ENCODE measurements at regions not wholly inside any gene's neighbourhood (a gene's known extent, or its start where the extent isn't known, plus 50 kb on each side); places are given as distances from the start of the nearest gene placed in this dataset.
"Not testable (repeated sequence)": the region's sequence is repeated elsewhere in the genome, so short reads cannot be mapped to it uniquely, and the experiment has no call there.

- no peak for DNase-seq
Measured at GRCh38 chr2:33709951-33710350, 110.9 kb upstream of the FAM98A start.

GRCh38 chr2:33707312-33707711 is 108.2 kb upstream of the FAM98A start:
- no peak for DNase-seq

GRCh38 chr2:33706410-33706809 is 107.3 kb upstream of the FAM98A start:
- DNase-seq: no peak

GRCh38 chr2:33704406-33704855 is 105.3 kb upstream of the FAM98A start:
- no peak for DNase-seq

GRCh38 chr2:33696234-33696633 is 97.1 kb upstream of the FAM98A start:
- no peak for DNase-seq

GRCh38 chr2:33694904-33695303 is 95.8 kb upstream of the FAM98A start:
- DNase-seq: no peak

- not testable (repeated sequence) for DNase-seq
Measured at GRCh38 chr2:33690686-33691085, 91.6 kb upstream of the FAM98A start.

GRCh38 chr2:33681364-33681757 is 82.3 kb upstream of the FAM98A start:
- no peak for DNase-seq

- DNase-seq: no peak
Measured at GRCh38 chr2:33680644-33681363, 81.7 kb upstream of the FAM98A start.

GRCh38 chr2:33678436-33678835 is 79.3 kb upstream of the FAM98A start:
- no peak for DNase-seq

- no peak for DNase-seq
Measured at GRCh38 chr2:33673937-33674336, 74.8 kb upstream of the FAM98A start.

GRCh38 chr2:33672896-33673295 is 73.8 kb upstream of the FAM98A start:
- DNase-seq: no peak

GRCh38 chr2:33672389-33672788 is 73.3 kb upstream of the FAM98A start:
- DNase-seq: no peak

GRCh38 chr2:33671198-33671597 is 72.1 kb upstream of the FAM98A start:
- no peak for DNase-seq

GRCh38 chr2:33670392-33670937 is 71.4 kb upstream of the FAM98A start:
- no peak for DNase-seq

- no peak for DNase-seq
Measured at GRCh38 chr2:33666879-33667278, 67.8 kb upstream of the FAM98A start.

- no peak for DNase-seq
Measured at GRCh38 chr2:33665039-33665438, 65.9 kb upstream of the FAM98A start.

GRCh38 chr2:33660416-33661123 is 61.5 kb upstream of the FAM98A start:
- no peak for DNase-seq

GRCh38 chr2:33655626-33656320 is 56.7 kb upstream of the FAM98A start:
- no peak for DNase-seq

GRCh38 chr2:33652830-33653229 is 53.7 kb upstream of the FAM98A start:
- no peak for DNase-seq

GRCh38 chr2:33650171-33650570 is 51.1 kb upstream of the FAM98A start:
- DNase-seq: no peak

All from CD4-positive, alpha-beta T cell treated with Interleukin-10 for 1 hour (primary cell).